ENCODE measurements at regions not wholly inside any gene's neighbourhood (a gene's known extent, or its start where the extent isn't known, plus 50 kb on each side); places are given as distances from the start of the nearest gene placed in this dataset.

DNA sequence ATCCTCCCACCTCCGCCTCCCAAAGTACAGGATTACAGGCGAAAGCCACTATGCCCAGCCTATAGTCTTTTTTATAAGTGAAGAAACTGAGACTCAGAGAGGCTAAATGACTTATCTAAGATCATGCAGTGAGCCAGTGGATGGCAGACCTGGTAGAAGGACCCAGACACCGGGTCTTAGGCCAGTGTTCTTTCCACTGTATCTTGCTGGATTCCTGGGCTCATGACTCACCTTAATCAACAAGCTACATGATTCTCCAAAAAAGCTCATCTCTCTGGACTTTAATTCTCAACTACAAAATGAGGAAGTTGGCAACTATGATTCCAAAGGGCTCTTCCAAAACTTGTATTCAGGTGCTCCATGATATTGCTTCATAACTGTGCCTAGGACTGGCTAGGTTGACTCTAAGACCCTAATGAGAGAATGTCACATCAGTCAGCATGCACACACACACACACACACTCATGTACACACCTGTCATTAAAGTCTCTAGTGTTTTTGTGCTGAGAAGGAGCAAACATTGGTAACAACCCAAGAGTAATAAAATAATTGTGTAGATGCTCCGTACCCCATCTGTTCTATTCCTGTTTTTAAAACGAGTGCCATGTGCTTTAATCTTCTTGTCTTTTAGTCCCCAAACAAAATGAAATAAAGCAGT lies 89.7 kb upstream of the SLC4A7 start:
- no peak overlapping the region for H4K91ac ChIP-seq (replicated peaks; ENCODE audit: insufficient read length, low read length)
- no peak for TF ChIP-seq USF2 (IDR thresholded peaks at IDR 0.05; ENCODE audit: low read length)
- no peak for TF ChIP-seq MAFK (IDR thresholded peaks at IDR 0.05; ENCODE audit: low read depth, low read length)
- TF ChIP-seq HDAC6 (IDR thresholded peaks at IDR 0.05; ENCODE audit: low read depth, low read length) = no peak
- TF ChIP-seq FOSL1 (IDR thresholded peaks at IDR 0.05; ENCODE audit: insufficient read depth, low read depth, low read length) = no peak
- TF ChIP-seq POLR2A (IDR thresholded peaks at IDR 0.05; ENCODE audit: control extremely low read depth in 1 of 2, low read depth in 2 of 2, low read length in 2 of 2) = no peak
- no peak for TF ChIP-seq CTBP2 (IDR thresholded peaks at IDR 0.05; ENCODE audit: borderline replicate concordance, insufficient read depth, insufficient read length, low read length)
- no peak for TF ChIP-seq SIX5 (IDR thresholded peaks at IDR 0.05; ENCODE audit: low read depth, low read length)
- TF ChIP-seq PHF8 (conservative IDR thresholded peaks at IDR 0.05; ENCODE audit: low read depth, low read length) = no peak
- TF ChIP-seq POU5F1 (IDR thresholded peaks at IDR 0.05; ENCODE audit: low read depth, low read length) = no peak
- TF ChIP-seq BCL11A (IDR thresholded peaks at IDR 0.05; ENCODE audit: low read depth in 2 of 2, low read length in 2 of 2) = no peak
- TF ChIP-seq SIN3A (conservative IDR thresholded peaks at IDR 0.05 in 1 of 2, IDR thresholded peaks at IDR 0.05 in 1 of 2; ENCODE audit: low read depth in 1 of 2, low read length in 2 of 2) = no peak
- TF ChIP-seq RAD21 (IDR thresholded peaks at IDR 0.05 in 1 of 2, conservative IDR thresholded peaks at IDR 0.05 in 1 of 2; ENCODE audit: low read depth in 2 of 2, low read length in 2 of 2) = no peak
- no peak for TF ChIP-seq KDM5A (IDR thresholded peaks at IDR 0.05; ENCODE audit: low read length)

More for the DNA sequence above, 89.7 kb upstream of the SLC4A7 start:
- H4K20me1 ChIP-seq (replicated peaks in 1 of 2; ENCODE audit: control insufficient read depth in 1 of 2, insufficient read depth in 2 of 2, low read length in 2 of 2) = no peaks in the 10 kb centered on the region
- H2BK120ac ChIP-seq (replicated peaks; ENCODE audit: low read depth, low read length) = no peak overlapping the region
- no peak overlapping the region for H3K14ac ChIP-seq (ENCODE audit: insufficient read length)
- CTCF ChIA-PET (ENCODE audit: partially characterized antibody) = interaction anchor here (0.7 to 1.0 kb wide), 2 partner anchors 80 to 1503 kb away, joined by 3 read pairs; no protein-coding TSS in a partner anchor
- no peak overlapping the region for H3K18ac ChIP-seq (ENCODE audit: extremely low read depth, low read length)
- 87% methylated on average over 5 of the region's 5 CpGs; no CpG with 5 or more reads in 1 of the 2 experiments for WGBS, 2 experiments (ENCODE audit: extremely low coverage in 1 of 2, insufficient coverage in 1 of 2, insufficient read length in 1 of 2, insufficient replicate concordance in 2 of 2, low coverage in 1 of 2, low lambda C conversion rate in 2 of 2, missing lambda C conversion rate in 1 of 2)
- no peak overlapping the region for H3K4me2 ChIP-seq (ENCODE audit: insufficient read depth in 1 of 2, low read depth in 2 of 2, low read length in 2 of 2)
- no peak overlapping the region for H2BK15ac ChIP-seq (ENCODE audit: low read length)
- no peak overlapping the region for H3K23ac ChIP-seq (ENCODE audit: insufficient read length)
- no peak overlapping the region for H3K4ac ChIP-seq (replicated peaks; ENCODE audit: insufficient read length, low read depth, low read length)
- no peak overlapping the region for H3K4me3 ChIP-seq (ENCODE audit: extremely low read depth in 1 of 4, insufficient read depth in 2 of 4, low read depth in 3 of 4, low read length in 4 of 4)
- H3K56ac ChIP-seq (replicated peaks; ENCODE audit: insufficient read length, low read depth, low read length) = no peak overlapping the region
- no peaks in the 10 kb centered on the region for H3K4me1 ChIP-seq (replicated peaks in 1 of 4; ENCODE audit: control insufficient read depth in 3 of 4, insufficient read depth in 4 of 4, low read length in 3 of 4)
- H3K9me3 ChIP-seq (ENCODE audit: insufficient read depth in 2 of 2, low read depth in 1 of 2, low read length in 1 of 2) = no peaks in the 10 kb centered on the region
- POLR2A ChIA-PET (ENCODE audit: partially characterized antibody) = no interaction called here
- no peaks in the 10 kb centered on the region for H3K27me3 ChIP-seq (replicated peaks in 1 of 4; ENCODE audit: control insufficient read depth in 3 of 4, extremely low read depth in 1 of 4, insufficient read depth in 3 of 4, low read length in 3 of 4)
- no peaks in the 10 kb centered on the region for H3K23me2 ChIP-seq (ENCODE audit: low read depth, low read length)
- H2BK20ac ChIP-seq (ENCODE audit: low read length) = no peak overlapping the region
- DNase-seq (ENCODE audit: low read depth in 1 of 2, low spot score in 2 of 2) (no peak), FAIRE-seq (no peak)
- no peak overlapping the region for H2BK12ac ChIP-seq (ENCODE audit: low read depth, low read length)
- no peak overlapping the region for H2AFZ ChIP-seq (ENCODE audit: low read length)
- H4K5ac ChIP-seq (ENCODE audit: insufficient read length, low read depth, low read length) = no peak overlapping the region
- H3K36me3 ChIP-seq (ENCODE audit: control insufficient read depth in 2 of 4, insufficient read depth in 4 of 4, low read length in 3 of 4) = no peaks in the 10 kb centered on the region
- H3K79me2 ChIP-seq (ENCODE audit: control insufficient read depth in 1 of 2, insufficient read depth in 2 of 2, low read length in 2 of 2) = no peaks in the 10 kb centered on the region
- H3K79me1 ChIP-seq (ENCODE audit: low read depth, low read length) = no peaks in the 10 kb centered on the region
- no peak overlapping the region for H2BK5ac ChIP-seq (ENCODE audit: low read depth, low read length)
- H3K9ac ChIP-seq (replicated peaks in 1 of 4; ENCODE audit: extremely low read depth in 1 of 4, low read depth in 3 of 4, low read length in 3 of 4) = no peak overlapping the region
- no peak overlapping the region for H4K8ac ChIP-seq (ENCODE audit: extremely low read depth, insufficient read depth, low read length)
- no peak overlapping the region for H3K27ac ChIP-seq (ENCODE audit: low read depth, low read length)
- no peak overlapping the region for H2AK5ac ChIP-seq (ENCODE audit: low read depth, low read length)

All from H1 (cell line).